H9 (cell line): ENCODE measurements at regions not wholly inside any gene's neighbourhood (a gene's known extent, or its start where the extent isn't known, plus 50 kb on each side); places are given as distances from the start of the nearest gene placed in this dataset.

ENCODE experiments used
- DNase-seq: peaks from one replicate; pipeline ENCODE4 v3.0.0-alpha.2; 2017
- H2AFZ ChIP-seq: one replicate; pipeline ENCODE4 v1.6.1; 2013; ENCODE audit warnings: mild to moderate bottlenecking, low read length, control low read depth, moderate library complexity
- H2AK5ac ChIP-seq: 2 replicates; pipeline ENCODE4 v1.6.1; 2013; ENCODE audit warnings: low read length, control low read depth, mixed read lengths; ENCODE audit not compliant: insufficient read length
- H2BK120ac ChIP-seq: one replicate; pipeline ENCODE4 v1.6.1; 2013; ENCODE audit warnings: low read depth, mild to moderate bottlenecking, low read length, control low read depth, inconsistent platforms; ENCODE audit not compliant: poor library complexity, severe bottlenecking
- H2BK12ac ChIP-seq: 2 replicates; pipeline ENCODE4 v1.6.1; 2013; ENCODE audit warnings: low read length, control low read depth, mixed read lengths, low read depth; ENCODE audit not compliant: insufficient read length
- H2BK15ac ChIP-seq: 2 replicates; pipeline ENCODE4 v1.6.1; 2013; ENCODE audit warnings: low read depth, low read length, control low read depth
- H2BK20ac ChIP-seq: one replicate; pipeline ENCODE4 v1.6.1; 2013; ENCODE audit warnings: low read depth, mild to moderate bottlenecking, low read length, control low read depth, inconsistent platforms; ENCODE audit not compliant: poor library complexity, severe bottlenecking
- H2BK5ac ChIP-seq: 2 replicates; pipeline ENCODE4 v1.6.1; 2013; ENCODE audit warnings: low read length, control low read depth, mixed read lengths; ENCODE audit not compliant: insufficient read length
- H3K14ac ChIP-seq: 2 replicates; pipeline ENCODE4 v1.6.1; 2013; ENCODE audit warnings: low read length, control low read depth; ENCODE audit not compliant: insufficient read depth
- H3K18ac ChIP-seq: 2 replicates; pipeline ENCODE4 v1.6.1; 2013; ENCODE audit warnings: low read depth, mild to moderate bottlenecking, mixed read lengths, low read length, control low read depth; ENCODE audit not compliant: insufficient read length
- H3K23ac ChIP-seq: 2 replicates; pipeline ENCODE4 v1.6.1; 2013; ENCODE audit warnings: low read length, control low read depth, mixed read lengths, low read depth; ENCODE audit not compliant: insufficient read length
- H3K23me2 ChIP-seq: 2 replicates; pipeline ENCODE4 v1.6.1; 2013; ENCODE audit warnings: low read depth, mild to moderate bottlenecking, mixed read lengths, low read length, control low read depth; ENCODE audit not compliant: insufficient read length, poor library complexity, severe bottlenecking
- H3K27ac ChIP-seq: 2 replicates; pipeline ENCODE4 v1.5.1; 2013; ENCODE audit warnings: low read length, control low read depth, mixed read lengths, low read depth; ENCODE audit not compliant: insufficient read length
- H3K27me3 ChIP-seq: 2 replicates; pipeline ENCODE4 v1.6.1; 2013; ENCODE audit warnings: low read length, control low read depth, inconsistent platforms; ENCODE audit not compliant: insufficient read depth
- H3K4ac ChIP-seq: 2 replicates; pipeline ENCODE4 v1.6.1; 2013; ENCODE audit warnings: low read depth, mild to moderate bottlenecking, control low read depth, inconsistent platforms, low read length, moderate library complexity
- H3K4me1 ChIP-seq: 2 replicates; pipeline ENCODE4 v1.6.1; 2013; ENCODE audit warnings: low read length, control low read depth, inconsistent platforms; ENCODE audit not compliant: insufficient read depth
- H3K4me2 ChIP-seq: 2 replicates; pipeline ENCODE4 v1.6.1; 2013; ENCODE audit warnings: low read length, control low read depth, mixed read lengths; ENCODE audit not compliant: insufficient read length, insufficient read depth
- H3K56ac ChIP-seq: 2 replicates; pipeline ENCODE4 v1.6.1; 2013; ENCODE audit warnings: low read depth, mild to moderate bottlenecking, mixed read lengths, low read length, control low read depth; ENCODE audit not compliant: insufficient read length
- H3K79me1 ChIP-seq: 2 replicates; pipeline ENCODE4 v1.6.1; 2013; ENCODE audit warnings: low read depth, mild to moderate bottlenecking, moderate library complexity, low read length, control low read depth, inconsistent platforms; ENCODE audit not compliant: insufficient read depth, poor library complexity, severe bottlenecking
- H3K79me2 ChIP-seq: 2 replicates; pipeline ENCODE4 v1.6.1; 2013; ENCODE audit warnings: low read length, control low read depth, inconsistent platforms; ENCODE audit not compliant: insufficient read depth
- H3K9ac ChIP-seq: 2 replicates; pipeline ENCODE4 v1.6.1; 2013; ENCODE audit warnings: low read length, control low read depth, mixed read lengths; ENCODE audit not compliant: insufficient read length; ENCODE audit errors: extremely low read depth
- H3K9me3 ChIP-seq: one replicate; pipeline ENCODE4 v1.6.1; 2013; ENCODE audit warnings: low read depth, low read length, inconsistent platforms; ENCODE audit not compliant: control insufficient read depth
- H3T11ph ChIP-seq: one replicate; pipeline ENCODE4 v1.6.1; 2013; ENCODE audit warnings: mild to moderate bottlenecking, low read length, control low read depth, inconsistent platforms
- H4K20me1 ChIP-seq: one replicate; pipeline ENCODE4 v1.6.1; 2013; ENCODE audit not compliant: control insufficient read depth, insufficient read length, insufficient read depth
- H4K5ac ChIP-seq: 2 replicates; pipeline ENCODE4 v1.6.1; 2013; ENCODE audit warnings: low read depth, mild to moderate bottlenecking, mixed read lengths, low read length, control low read depth; ENCODE audit not compliant: insufficient read length
- H4K8ac ChIP-seq: replicated peaks from 2 replicates; pipeline ENCODE4 v1.6.1; 2013; ENCODE audit warnings: low read length, control low read depth, mixed read lengths, low read depth; ENCODE audit not compliant: insufficient read length
- H4K91ac ChIP-seq: 2 replicates; pipeline ENCODE4 v1.6.1; 2013; ENCODE audit warnings: low read depth, mild to moderate bottlenecking, moderate library complexity, mixed read lengths, low read length, control low read depth; ENCODE audit not compliant: insufficient read length
- H3K27ac Mint-ChIP-seq, 3 experiments: 2 replicates in 2 of 3; 3 replicates in 1 of 3; pipeline ENCODE4 v1.8.0; 2020 to 2021; ENCODE audit warnings: mixed read lengths in 3 of 3, mild to moderate bottlenecking in 1 of 3, moderate library complexity in 1 of 3
- H3K27me3 Mint-ChIP-seq: 2 replicates; pipeline ENCODE4 v1.8.0; 2021; ENCODE audit warnings: low read depth, mild to moderate bottlenecking, moderate library complexity, mixed read lengths
- H3K36me3 Mint-ChIP-seq, 3 experiments: 2 replicates in 2 of 3; 3 replicates in 1 of 3; pipeline ENCODE4 v1.8.0; 2020 to 2021; ENCODE audit warnings: low read depth in 3 of 3, mixed read lengths in 3 of 3; ENCODE audit not compliant: insufficient read depth in 1 of 3
- H3K4me1 Mint-ChIP-seq, 2 experiments: 2 replicates each; pipeline ENCODE4 v1.8.0; 2020; ENCODE audit warnings: mixed read lengths in 2 of 2
- H3K4me3 Mint-ChIP-seq, 2 experiments: 2 replicates in 1 of 2; 3 replicates in 1 of 2; pipeline ENCODE4 v1.8.0; 2020 to 2021; ENCODE audit warnings: mild to moderate bottlenecking in 2 of 2, mixed read lengths in 2 of 2, moderate library complexity in 1 of 2
- H3K9me3 Mint-ChIP-seq, 2 experiments: 2 replicates in 1 of 2; 3 replicates in 1 of 2; pipeline ENCODE4 v1.8.0; 2020; ENCODE audit warnings: mild to moderate bottlenecking in 2 of 2, mixed read lengths in 2 of 2, moderate library complexity in 1 of 2
- WGBS: extraction: QIAGEN DNeasy Blood & Tissue Kit; methylation state at CpG from one replicate; pipeline ENCODE4 v1.1.7; 2013; ENCODE audit warnings: missing lambda C conversion rate, low lambda C conversion rate, mixed read lengths; ENCODE audit not compliant: insufficient read length; ENCODE audit errors: extremely low coverage; 5-methylcytosine and 5-hydroxymethylcytosine counted together
- TF ChIP-seq, protein P1 (sequence below): fragments of 200-600 bp; sonication (generic); conservative IDR thresholded peaks from 3 replicates; pipeline ENCODE4 v1.8.0; 2021; ENCODE audit warnings: antibody characterized with exemption, mild to moderate bottlenecking

DNA sequence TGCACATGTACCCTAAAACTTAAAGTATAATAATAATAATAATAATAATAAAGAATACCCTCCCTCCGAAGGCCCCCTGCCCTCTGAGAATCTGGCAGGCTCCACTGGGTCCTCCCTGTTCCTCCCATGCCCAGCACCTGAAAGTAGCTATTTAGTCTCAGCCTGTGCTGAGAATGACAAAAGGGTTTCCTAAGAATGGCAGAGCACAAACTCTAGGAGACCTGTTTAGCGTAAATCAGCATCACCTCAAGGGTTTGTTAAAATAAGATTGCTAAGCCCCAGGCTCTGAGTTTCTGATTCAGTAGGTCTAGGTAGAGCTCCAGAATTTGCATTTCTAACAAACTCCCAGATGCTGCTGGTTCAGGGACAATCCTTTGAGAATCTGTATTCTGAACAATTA, 606.8 kb upstream of the CDH11 start:
- H3K27ac Mint-ChIP-seq, result peak overlapping the region in 2 of 3 experiments; percentile 92 to 97; a peak in 3 of 7 replicates
- no peak overlapping the region for H4K5ac ChIP-seq
- H2AFZ ChIP-seq, result no peak overlapping the region
- no peak overlapping the region for H3K4me3 Mint-ChIP-seq
- no peaks in the 10 kb centered on the region for H3K79me1 ChIP-seq
- no peak overlapping the region for H3K23ac ChIP-seq
- H2BK15ac ChIP-seq, result no peak overlapping the region
- no peak overlapping the region for H2BK5ac ChIP-seq
- H3K9ac ChIP-seq, result no peak overlapping the region
- H3K23me2 ChIP-seq, result no peaks in the 10 kb centered on the region
- no peak overlapping the region for H2BK20ac ChIP-seq
- no peak overlapping the region for H4K8ac ChIP-seq
- no peak overlapping the region for H3T11ph ChIP-seq
- H3K27me3 ChIP-seq, result no peaks in the 10 kb centered on the region
- no peaks in the 10 kb centered on the region; the same call in 1 of the 2 replicates for H3K27me3 Mint-ChIP-seq
- H3K9me3 ChIP-seq, result peaks cover 6% of the 10 kb centered on the region
- H3K4me1 ChIP-seq, result peaks cover 10% of the 10 kb centered on the region; the same call in 1 of the 2 replicates
- no peak overlapping the region for H3K56ac ChIP-seq
- no peak overlapping the region for H3K4ac ChIP-seq
- no peak overlapping the region for H3K27ac ChIP-seq
- H3K79me2 ChIP-seq, result no peaks in the 10 kb centered on the region
- H3K36me3 Mint-ChIP-seq, result peaks cover 0 to 20% (median 11%) of the 10 kb centered on the region in 3 experiments; a peak in 6 of 7 replicates
- no peak overlapping the region for H3K4me2 ChIP-seq
- H3K14ac ChIP-seq, result no peak overlapping the region
- peaks cover 14% of the 10 kb centered on the region in 2 experiments; a peak in 3 of 5 replicates for H3K9me3 Mint-ChIP-seq
- no peak overlapping the region for H2BK12ac ChIP-seq
- no peak overlapping the region for H3K18ac ChIP-seq
- no peak overlapping the region for H4K91ac ChIP-seq
- TF ChIP-seq, protein P1, sequence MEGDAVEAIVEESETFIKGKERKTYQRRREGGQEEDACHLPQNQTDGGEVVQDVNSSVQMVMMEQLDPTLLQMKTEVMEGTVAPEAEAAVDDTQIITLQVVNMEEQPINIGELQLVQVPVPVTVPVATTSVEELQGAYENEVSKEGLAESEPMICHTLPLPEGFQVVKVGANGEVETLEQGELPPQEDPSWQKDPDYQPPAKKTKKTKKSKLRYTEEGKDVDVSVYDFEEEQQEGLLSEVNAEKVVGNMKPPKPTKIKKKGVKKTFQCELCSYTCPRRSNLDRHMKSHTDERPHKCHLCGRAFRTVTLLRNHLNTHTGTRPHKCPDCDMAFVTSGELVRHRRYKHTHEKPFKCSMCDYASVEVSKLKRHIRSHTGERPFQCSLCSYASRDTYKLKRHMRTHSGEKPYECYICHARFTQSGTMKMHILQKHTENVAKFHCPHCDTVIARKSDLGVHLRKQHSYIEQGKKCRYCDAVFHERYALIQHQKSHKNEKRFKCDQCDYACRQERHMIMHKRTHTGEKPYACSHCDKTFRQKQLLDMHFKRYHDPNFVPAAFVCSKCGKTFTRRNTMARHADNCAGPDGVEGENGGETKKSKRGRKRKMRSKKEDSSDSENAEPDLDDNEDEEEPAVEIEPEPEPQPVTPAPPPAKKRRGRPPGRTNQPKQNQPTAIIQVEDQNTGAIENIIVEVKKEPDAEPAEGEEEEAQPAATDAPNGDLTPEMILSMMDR, result no peak
- H3K4me1 Mint-ChIP-seq, result peaks cover 46 to 56% of the 10 kb centered on the region in 2 experiments
- H2BK120ac ChIP-seq, result no peak overlapping the region
- DNase-seq, result no peak
- no CpG with 5 or more reads among the region's 2 CpGs for WGBS
- no peaks in the 10 kb centered on the region for H4K20me1 ChIP-seq
- no peak overlapping the region for H2AK5ac ChIP-seq
